GM12878 (cell line): ENCODE measurements at regions not wholly inside any gene's neighbourhood (a gene's known extent, or its start where the extent isn't known, plus 50 kb on each side); places are given as distances from the start of the nearest gene placed in this dataset.

Source experiments
- NFYA ChIP-seq: IDR thresholded peaks from 2 replicates; pipeline ENCODE4 v1.6.1; 2011; ENCODE audit warnings: low read depth, mild to moderate bottlenecking, low read length, improper control_type of control experiment, borderline replicate concordance
- NRF1 ChIP-seq: conservative IDR thresholded peaks from 2 replicates; pipeline ENCODE4 v1.6.1; 2011; ENCODE audit warnings: mild to moderate bottlenecking, low read depth, low read length, improper control_type of control experiment
- POLR2AphosphoS5 ChIP-seq: IDR thresholded peaks from 2 replicates; pipeline ENCODE4 v1.6.1; 2011; ENCODE audit warnings: mild to moderate bottlenecking, low read length, inconsistent platforms
- ZBTB33 ChIP-seq: fragments of 450-650 bp; IDR thresholded peaks from 2 replicates; pipeline ENCODE4 v1.6.1; 2017; ENCODE audit warnings: mild to moderate bottlenecking
- TF ChIP-seq, protein P1 (sequence below): IDR thresholded peaks from 2 replicates; pipeline ENCODE4 v1.6.1; 2012; ENCODE audit warnings: improper control_type of control experiment, low read depth, low read length; ENCODE audit not compliant: insufficient replicate concordance
- TF ChIP-seq, protein P2 (sequence below): IDR thresholded peaks from 2 replicates; pipeline ENCODE4 v1.6.1; 2011; ENCODE audit warnings: low read depth, mild to moderate bottlenecking, low read length, moderate library complexity, borderline replicate concordance; ENCODE audit errors: extremely low read depth

DNA sequence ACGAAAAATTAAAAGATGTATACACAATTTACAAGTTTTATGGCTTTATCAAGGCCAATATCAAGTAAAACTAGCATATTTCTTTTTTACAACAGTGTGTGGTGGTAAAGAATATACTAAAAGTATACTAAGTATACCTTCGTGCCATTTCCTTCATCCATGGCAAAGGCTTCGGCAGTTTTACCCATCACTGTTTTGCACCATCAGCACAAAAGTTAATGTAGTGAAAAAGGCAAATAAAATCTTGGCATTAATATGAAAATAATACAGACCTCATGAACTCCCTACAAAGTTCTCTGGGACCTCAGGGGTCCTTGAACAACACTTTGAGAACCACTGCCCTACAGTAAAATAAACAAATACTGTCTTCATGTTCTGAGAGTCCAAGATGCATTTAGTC is 312.3 kb upstream of the NREP start (continued):
- TF ChIP-seq, protein P1, sequence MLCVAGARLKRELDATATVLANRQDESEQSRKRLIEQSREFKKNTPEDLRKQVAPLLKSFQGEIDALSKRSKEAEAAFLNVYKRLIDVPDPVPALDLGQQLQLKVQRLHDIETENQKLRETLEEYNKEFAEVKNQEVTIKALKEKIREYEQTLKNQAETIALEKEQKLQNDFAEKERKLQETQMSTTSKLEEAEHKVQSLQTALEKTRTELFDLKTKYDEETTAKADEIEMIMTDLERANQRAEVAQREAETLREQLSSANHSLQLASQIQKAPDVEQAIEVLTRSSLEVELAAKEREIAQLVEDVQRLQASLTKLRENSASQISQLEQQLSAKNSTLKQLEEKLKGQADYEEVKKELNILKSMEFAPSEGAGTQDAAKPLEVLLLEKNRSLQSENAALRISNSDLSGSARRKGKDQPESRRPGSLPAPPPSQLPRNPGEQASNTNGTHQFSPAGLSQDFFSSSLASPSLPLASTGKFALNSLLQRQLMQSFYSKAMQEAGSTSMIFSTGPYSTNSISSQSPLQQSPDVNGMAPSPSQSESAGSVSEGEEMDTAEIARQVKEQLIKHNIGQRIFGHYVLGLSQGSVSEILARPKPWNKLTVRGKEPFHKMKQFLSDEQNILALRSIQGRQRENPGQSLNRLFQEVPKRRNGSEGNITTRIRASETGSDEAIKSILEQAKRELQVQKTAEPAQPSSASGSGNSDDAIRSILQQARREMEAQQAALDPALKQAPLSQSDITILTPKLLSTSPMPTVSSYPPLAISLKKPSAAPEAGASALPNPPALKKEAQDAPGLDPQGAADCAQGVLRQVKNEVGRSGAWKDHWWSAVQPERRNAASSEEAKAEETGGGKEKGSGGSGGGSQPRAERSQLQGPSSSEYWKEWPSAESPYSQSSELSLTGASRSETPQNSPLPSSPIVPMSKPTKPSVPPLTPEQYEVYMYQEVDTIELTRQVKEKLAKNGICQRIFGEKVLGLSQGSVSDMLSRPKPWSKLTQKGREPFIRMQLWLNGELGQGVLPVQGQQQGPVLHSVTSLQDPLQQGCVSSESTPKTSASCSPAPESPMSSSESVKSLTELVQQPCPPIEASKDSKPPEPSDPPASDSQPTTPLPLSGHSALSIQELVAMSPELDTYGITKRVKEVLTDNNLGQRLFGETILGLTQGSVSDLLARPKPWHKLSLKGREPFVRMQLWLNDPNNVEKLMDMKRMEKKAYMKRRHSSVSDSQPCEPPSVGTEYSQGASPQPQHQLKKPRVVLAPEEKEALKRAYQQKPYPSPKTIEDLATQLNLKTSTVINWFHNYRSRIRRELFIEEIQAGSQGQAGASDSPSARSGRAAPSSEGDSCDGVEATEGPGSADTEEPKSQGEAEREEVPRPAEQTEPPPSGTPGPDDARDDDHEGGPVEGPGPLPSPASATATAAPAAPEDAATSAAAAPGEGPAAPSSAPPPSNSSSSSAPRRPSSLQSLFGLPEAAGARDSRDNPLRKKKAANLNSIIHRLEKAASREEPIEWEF = no peak
- no peak for TF ChIP-seq NFYA
- TF ChIP-seq NRF1 = no peak
- TF ChIP-seq, protein P2, sequence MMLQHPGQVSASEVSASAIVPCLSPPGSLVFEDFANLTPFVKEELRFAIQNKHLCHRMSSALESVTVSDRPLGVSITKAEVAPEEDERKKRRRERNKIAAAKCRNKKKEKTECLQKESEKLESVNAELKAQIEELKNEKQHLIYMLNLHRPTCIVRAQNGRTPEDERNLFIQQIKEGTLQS = no peak
- TF ChIP-seq ZBTB33 = no peak
- TF ChIP-seq POLR2AphosphoS5 = no peak
